Neural cell (in vitro differentiated cells): ENCODE measurements at regions not wholly inside any gene's neighbourhood (a gene's known extent, or its start where the extent isn't known, plus 50 kb on each side); places are given as distances from the start of the nearest gene placed in this dataset.
"Not testable (repeated sequence)": the region's sequence is repeated elsewhere in the genome, so short reads cannot be mapped to it uniquely, and the experiment has no call there.

Experiments used
- H2AFZ ChIP-seq: fragments of 200-600, 300-800 bp; sonication (generic), shearing (Covaris generic); 2 replicates; pipeline ENCODE4 v1.6.0; 2014; ENCODE audit warnings: low read depth, mild to moderate bottlenecking, antibody characterized with exemption, low read length, moderate library complexity
- H3F3A ChIP-seq: fragments of 200-600 bp; shearing (Covaris generic); 2 replicates; pipeline ENCODE4 v1.6.1; 2016; ENCODE audit warnings: mild to moderate bottlenecking, moderate library complexity, mixed read lengths, antibody characterized with exemption, low read length; ENCODE audit not compliant: insufficient read depth, poor library complexity, severe bottlenecking
- H3K27ac ChIP-seq: fragments of 200-600, 300-800 bp; sonication (generic), shearing (Covaris generic); 2 replicates; pipeline ENCODE4 v1.5.1; 2014; ENCODE audit warnings: mild to moderate bottlenecking, low read length, moderate library complexity
- H3K27me3 ChIP-seq: fragments of 300-800, 200-600 bp; sonication (generic), shearing (Covaris generic); 2 replicates; pipeline ENCODE4 v1.6.0; 2014; ENCODE audit warnings: mild to moderate bottlenecking, low read depth, low read length, moderate library complexity; ENCODE audit not compliant: insufficient read depth
- H3K36me3 ChIP-seq: fragments of 300-800, 200-600 bp; sonication (generic), shearing (Covaris generic); 2 replicates; pipeline ENCODE4 v1.5.1; 2014; ENCODE audit warnings: mild to moderate bottlenecking, antibody characterized with exemption, low read length, moderate library complexity; ENCODE audit not compliant: insufficient read depth
- H3K4me2 ChIP-seq: fragments of 300-800, 200-600 bp; sonication (generic), shearing (Covaris generic); 2 replicates; pipeline ENCODE4 v1.6.0; 2014; ENCODE audit warnings: mild to moderate bottlenecking, low read length
- H3K4me3 ChIP-seq: fragments of 300-800, 200-600 bp; sonication (generic), shearing (Covaris generic); 2 replicates; pipeline ENCODE4 v1.5.1; 2014; ENCODE audit warnings: mild to moderate bottlenecking, low read length, moderate library complexity
- H3K79me2 ChIP-seq: fragments of 200-600 bp; shearing (Covaris generic); replicated peaks from 2 replicates; pipeline ENCODE4 v1.6.0; 2014; ENCODE audit warnings: mild to moderate bottlenecking, low read length, moderate library complexity; ENCODE audit not compliant: insufficient read depth
- H3K9ac ChIP-seq: fragments of 300-800, 200-600 bp; sonication (generic), shearing (Covaris generic); 2 replicates; pipeline ENCODE4 v1.6.1; 2016; ENCODE audit warnings: mild to moderate bottlenecking, low read length, mixed read lengths
- H3K9me2 ChIP-seq: fragments of 200-600 bp; shearing (Covaris generic); 2 replicates; pipeline ENCODE4 v1.6.1; 2016; ENCODE audit warnings: mild to moderate bottlenecking, low read length, mixed read lengths; ENCODE audit not compliant: insufficient read depth
- H3K9me3 ChIP-seq: fragments of 200-600, 300-800 bp; sonication (generic), shearing (Covaris generic); 2 replicates; pipeline ENCODE4 v1.6.1; 2016; ENCODE audit warnings: mild to moderate bottlenecking, mixed run types, low read length, moderate library complexity, mixed read lengths
- H4K20me1 ChIP-seq: fragments of 200-600 bp; shearing (Covaris generic); 2 replicates; pipeline ENCODE4 v1.6.1; 2016; ENCODE audit warnings: mild to moderate bottlenecking, mixed run types; ENCODE audit not compliant: insufficient read depth
- CTCF ChIP-seq: fragments of 450-650 bp; IDR thresholded peaks from 2 replicates; pipeline ENCODE4 v1.5.1; 2014; ENCODE audit warnings: antibody characterized with exemption, mild to moderate bottlenecking, moderate library complexity; ENCODE audit not compliant: poor library complexity, severe bottlenecking
- EP300 ChIP-seq: fragments of 450-650 bp; conservative IDR thresholded peaks from 2 replicates; pipeline ENCODE4 v1.6.1; 2014; ENCODE audit warnings: antibody characterized with exemption, mild to moderate bottlenecking, moderate library complexity; ENCODE audit not compliant: poor library complexity, severe bottlenecking
- EZH2 ChIP-seq: fragments of 200-600, 300-800 bp; shearing (Covaris generic), sonication (generic); IDR thresholded peaks from 2 replicates; pipeline ENCODE4 v1.6.1; 2014; ENCODE audit warnings: antibody characterized with exemption, low read length, borderline replicate concordance, mild to moderate bottlenecking; ENCODE audit not compliant: insufficient read depth, poor library complexity, severe bottlenecking
- MXI1 ChIP-seq: fragments of 450-650 bp; conservative IDR thresholded peaks from 2 replicates; pipeline ENCODE4 v1.6.1; 2014; ENCODE audit warnings: antibody characterized with exemption, mild to moderate bottlenecking; ENCODE audit not compliant: poor library complexity, severe bottlenecking
- POLR2AphosphoS5 ChIP-seq: IDR thresholded peaks from 2 replicates; pipeline ENCODE4 v1.6.1; 2012
- RAD21 ChIP-seq: fragments of 450-650 bp; conservative IDR thresholded peaks from 2 replicates; pipeline ENCODE4 v1.6.1; 2014; ENCODE audit warnings: antibody characterized with exemption, mild to moderate bottlenecking, moderate library complexity
- REST ChIP-seq: IDR thresholded peaks from 2 replicates; pipeline ENCODE4 v1.6.1; 2012; ENCODE audit warnings: borderline replicate concordance
- SMC3 ChIP-seq: fragments of 450-650 bp; conservative IDR thresholded peaks from 2 replicates; pipeline ENCODE4 v1.6.1; 2014; ENCODE audit warnings: antibody characterized with exemption, mild to moderate bottlenecking, moderate library complexity; ENCODE audit not compliant: poor library complexity
- TAF1 ChIP-seq: IDR thresholded peaks from 2 replicates; pipeline ENCODE4 v1.6.1; 2012; ENCODE audit warnings: low read depth

DNA sequence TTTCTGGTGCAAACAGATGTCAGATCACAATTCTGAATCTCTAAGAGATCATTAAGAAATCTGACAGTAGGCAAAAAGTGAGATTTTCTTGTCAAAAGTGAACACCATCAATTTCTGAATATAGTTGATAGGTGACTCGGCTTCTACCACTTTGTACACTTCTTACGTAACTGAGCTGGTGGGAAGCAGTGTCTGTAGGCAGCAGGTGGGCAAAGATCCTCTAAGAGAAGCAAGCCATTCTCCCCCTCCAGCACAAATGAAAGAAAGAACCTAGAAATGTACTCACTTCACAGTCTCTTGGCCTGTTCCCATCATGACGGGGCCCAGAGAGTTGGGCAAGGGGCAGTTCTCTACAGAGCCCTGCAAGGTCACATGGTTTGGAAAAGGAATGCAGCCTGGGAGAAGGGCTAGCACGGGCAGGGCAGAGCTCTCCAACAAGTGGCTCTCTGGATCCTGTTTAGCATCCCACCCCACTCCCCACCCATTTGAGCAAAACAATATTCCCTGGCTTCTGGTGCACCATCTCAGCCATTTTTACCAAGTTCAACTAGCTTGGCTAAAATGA lies 412.6 kb downstream of the LTN1 start:
- Histone ChIP-seq H3K9ac (no peak overlapping the region), H2AFZ (no peak overlapping the region), H3K4me3 (no peak overlapping the region), H3K79me2 (no peaks in the 10 kb centered on the region), H3K4me2 (no peak overlapping the region), H3K9me3 (no peaks in the 10 kb centered on the region), H3F3A (no peaks in the 10 kb centered on the region), H3K27ac (no peak overlapping the region), H3K36me3 (no peaks in the 10 kb centered on the region), H3K9me2 (no peaks in the 10 kb centered on the region), H3K27me3 (no peaks in the 10 kb centered on the region), H4K20me1 (no peaks in the 10 kb centered on the region)
- TF ChIP-seq EZH2, result no peak
- TF ChIP-seq EP300, result peak; percentile 89
- TF ChIP-seq POLR2AphosphoS5, result peak; percentile 27
- TF ChIP-seq REST, result no peak
- TF ChIP-seq CTCF, result no peak
- no peak for TF ChIP-seq MXI1
- no peak for TF ChIP-seq SMC3
- no peak for TF ChIP-seq TAF1
- no peak for TF ChIP-seq RAD21

DNA sequence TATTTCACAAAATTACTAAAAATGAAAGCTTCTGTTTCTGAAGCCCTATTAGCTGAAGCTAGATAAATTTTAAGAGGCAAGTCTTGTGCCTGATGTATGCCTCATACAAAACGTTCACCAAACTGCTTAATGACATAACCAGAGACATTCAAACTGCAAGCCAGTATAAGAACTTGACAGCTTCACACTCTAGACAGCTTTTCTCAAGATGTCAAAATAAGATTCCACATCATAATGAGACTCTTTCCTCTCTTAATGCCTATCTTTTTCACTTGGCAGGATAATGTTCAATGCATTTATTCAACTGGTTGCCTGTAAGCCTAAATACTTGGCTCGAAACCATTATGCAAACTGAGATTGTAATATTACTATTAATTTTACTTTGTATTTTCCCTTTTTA lies 424.0 kb downstream of the LTN1 start:
- no peak overlapping the region for H2AFZ ChIP-seq
- H3K4me3 ChIP-seq, result no peak overlapping the region
- no peaks in the 10 kb centered on the region for H3K9me2 ChIP-seq
- no peaks in the 10 kb centered on the region for H3K36me3 ChIP-seq
- H4K20me1 ChIP-seq, result no peaks in the 10 kb centered on the region
- H3K27ac ChIP-seq, result no peak overlapping the region
- TF ChIP-seq RAD21, result no peak
- TF ChIP-seq POLR2AphosphoS5, result peak; percentile 82
- peak; percentile 96 for TF ChIP-seq EP300
- no peaks in the 10 kb centered on the region for H3K79me2 ChIP-seq
- no peaks in the 10 kb centered on the region for H3K27me3 ChIP-seq
- no peak overlapping the region for H3K9ac ChIP-seq
- H3K4me2 ChIP-seq, result no peak overlapping the region
- no peaks in the 10 kb centered on the region for H3F3A ChIP-seq
- no peaks in the 10 kb centered on the region for H3K9me3 ChIP-seq

DNA sequence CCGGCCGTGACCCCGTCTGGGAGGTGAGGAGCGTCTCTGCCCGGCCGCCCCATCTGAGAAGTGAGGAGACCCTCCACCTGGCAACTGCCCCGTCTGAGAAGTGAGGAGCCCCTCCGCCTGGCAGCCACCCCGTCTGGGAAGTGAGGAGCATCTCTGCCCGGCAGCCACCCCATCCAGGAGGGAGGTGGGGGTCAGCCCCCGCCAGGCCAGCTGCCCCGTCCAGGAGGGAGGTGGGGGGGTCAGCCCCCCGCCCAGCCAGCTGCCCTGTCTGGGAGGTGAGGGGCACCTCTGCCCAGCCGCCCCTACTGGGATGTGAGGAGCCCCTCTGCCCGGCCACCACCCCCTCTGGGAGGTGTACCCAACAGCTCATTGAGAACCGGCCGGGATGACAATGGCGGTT lies 428.7 kb downstream of the LTN1 start:
- H3K27ac ChIP-seq, H3K4me3 ChIP-seq, H3K9ac ChIP-seq, H4K20me1 ChIP-seq, H3K79me2 ChIP-seq, H3K36me3 ChIP-seq, H3K9me3 ChIP-seq, H3K27me3 ChIP-seq, H3K4me2 ChIP-seq, H2AFZ ChIP-seq, H3F3A ChIP-seq, H3K9me2 ChIP-seq: not testable (repeated sequence)
